ENCODE measurements at regions not wholly inside any gene's neighbourhood (a gene's known extent, or its start where the extent isn't known, plus 50 kb on each side); places are given as distances from the start of the nearest gene placed in this dataset.

DNA sequence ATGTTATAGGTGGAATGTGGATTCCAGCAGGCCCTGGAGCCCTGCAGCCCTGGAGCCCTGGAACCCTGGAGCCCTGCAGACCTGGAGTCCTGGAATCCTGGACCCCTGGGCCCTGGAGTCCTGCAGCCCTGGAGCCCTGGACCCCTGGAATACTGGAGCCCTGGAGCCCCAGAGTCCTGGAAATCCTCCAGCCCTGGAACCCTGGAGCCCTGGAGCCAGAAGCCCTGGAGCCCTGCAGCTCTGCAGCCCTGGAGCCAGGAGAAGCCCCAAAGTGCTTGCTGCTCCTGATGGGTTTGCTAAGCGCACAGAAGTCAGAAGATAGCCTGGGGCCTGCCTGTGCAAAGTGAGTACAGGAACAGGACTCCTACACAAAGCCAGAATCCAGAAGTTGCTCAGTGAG lies 223.1 kb upstream of the PDE10A start:
- TF ChIP-seq, protein P1, sequence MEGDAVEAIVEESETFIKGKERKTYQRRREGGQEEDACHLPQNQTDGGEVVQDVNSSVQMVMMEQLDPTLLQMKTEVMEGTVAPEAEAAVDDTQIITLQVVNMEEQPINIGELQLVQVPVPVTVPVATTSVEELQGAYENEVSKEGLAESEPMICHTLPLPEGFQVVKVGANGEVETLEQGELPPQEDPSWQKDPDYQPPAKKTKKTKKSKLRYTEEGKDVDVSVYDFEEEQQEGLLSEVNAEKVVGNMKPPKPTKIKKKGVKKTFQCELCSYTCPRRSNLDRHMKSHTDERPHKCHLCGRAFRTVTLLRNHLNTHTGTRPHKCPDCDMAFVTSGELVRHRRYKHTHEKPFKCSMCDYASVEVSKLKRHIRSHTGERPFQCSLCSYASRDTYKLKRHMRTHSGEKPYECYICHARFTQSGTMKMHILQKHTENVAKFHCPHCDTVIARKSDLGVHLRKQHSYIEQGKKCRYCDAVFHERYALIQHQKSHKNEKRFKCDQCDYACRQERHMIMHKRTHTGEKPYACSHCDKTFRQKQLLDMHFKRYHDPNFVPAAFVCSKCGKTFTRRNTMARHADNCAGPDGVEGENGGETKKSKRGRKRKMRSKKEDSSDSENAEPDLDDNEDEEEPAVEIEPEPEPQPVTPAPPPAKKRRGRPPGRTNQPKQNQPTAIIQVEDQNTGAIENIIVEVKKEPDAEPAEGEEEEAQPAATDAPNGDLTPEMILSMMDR (IDR thresholded peaks at IDR 0.05; ENCODE audit: low read depth, low read length): no peak
- DNase-seq (ENCODE audit: extremely low read depth, low read depth): no peak

DNA sequence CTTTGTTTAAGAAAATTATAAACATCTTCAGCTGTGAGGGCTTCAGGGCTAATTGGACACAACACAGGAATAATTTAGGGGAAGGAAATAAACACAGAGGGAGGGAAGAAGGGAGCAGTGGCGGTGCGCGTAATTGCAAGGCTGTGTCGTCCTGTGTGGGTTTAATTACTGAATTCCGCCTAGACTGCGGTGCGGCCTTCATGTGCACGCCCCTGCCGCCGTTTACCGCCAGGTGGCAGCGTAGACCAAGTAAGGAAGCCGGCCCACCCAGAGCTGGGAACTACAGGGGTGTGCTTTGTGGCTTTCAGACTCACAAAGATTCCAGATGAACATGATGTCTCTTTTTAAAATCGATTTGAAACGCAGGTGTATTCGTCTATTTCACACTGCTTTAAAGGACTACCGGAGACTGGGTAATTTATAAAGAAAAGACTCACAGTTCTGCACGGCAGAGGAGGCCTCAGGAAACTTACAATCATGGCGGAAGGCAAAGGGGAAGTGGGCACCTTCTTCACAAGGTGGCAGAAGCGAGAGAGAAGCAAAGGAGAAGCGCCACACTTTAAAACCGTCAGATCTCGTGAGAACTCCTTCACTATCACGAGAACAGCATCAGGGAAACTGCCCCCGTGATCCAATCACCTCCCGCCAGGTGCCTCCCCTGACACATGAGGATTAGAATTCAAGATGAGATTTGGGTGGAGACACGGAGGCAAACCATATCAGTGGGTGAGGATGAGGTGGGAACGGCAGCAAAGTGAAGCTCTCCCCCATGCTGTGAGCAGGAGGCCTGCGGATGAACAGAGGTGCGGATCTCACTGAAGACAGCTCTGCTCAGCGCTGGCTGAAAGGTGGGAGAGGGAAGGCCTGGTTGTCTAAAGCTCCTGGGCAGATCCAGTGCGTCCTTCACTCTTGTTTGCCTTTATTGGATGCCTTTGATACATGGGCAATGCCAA lies 222.0 kb upstream of the PDE10A start:
- TF ChIP-seq, protein P1 (IDR thresholded peaks at IDR 0.05; ENCODE audit: low read depth, low read length): peak; percentile 97
- peak; percentile 49 for DNase-seq (ENCODE audit: extremely low read depth, low read depth)

DNA sequence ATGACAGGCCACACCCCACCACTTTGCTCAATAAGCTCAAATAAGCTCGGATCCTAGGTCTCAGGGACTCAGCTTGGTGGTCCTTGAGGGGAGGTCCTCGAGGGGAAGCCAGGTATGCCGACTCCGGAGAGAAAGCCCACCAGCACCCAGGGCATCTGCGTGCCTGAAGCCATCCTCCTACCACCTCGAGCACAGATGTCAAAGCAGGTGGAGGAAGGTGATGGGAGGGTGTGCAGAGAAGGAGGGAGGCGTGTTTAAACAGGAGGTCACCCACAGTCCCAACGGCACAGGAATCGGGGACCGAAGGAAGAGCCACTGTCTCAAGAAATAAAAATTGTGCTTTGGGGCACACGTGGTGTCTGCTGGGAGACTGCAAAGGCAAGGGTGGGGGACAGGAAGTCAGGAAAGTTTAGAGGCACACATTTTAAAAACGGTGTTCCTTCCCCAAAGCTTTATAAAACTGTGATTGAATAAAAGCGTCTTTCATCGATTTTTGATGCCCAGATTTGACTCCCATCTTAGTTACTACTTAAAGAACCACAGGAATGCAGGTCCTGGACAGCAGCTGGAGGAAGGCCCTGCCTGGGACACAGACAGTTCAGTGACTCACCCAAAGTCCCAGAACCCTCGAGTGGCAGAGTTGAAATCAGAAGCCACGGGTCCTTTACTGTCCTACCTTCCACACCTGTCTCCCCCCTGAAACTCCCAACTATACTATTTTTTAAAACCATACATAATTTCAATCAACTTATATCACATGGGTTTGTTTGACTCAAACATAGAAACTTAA lies 221.0 kb upstream of the PDE10A start:
- TF ChIP-seq, protein P1 (IDR thresholded peaks at IDR 0.05; ENCODE audit: low read depth, low read length): no peak
- no peak for DNase-seq (ENCODE audit: extremely low read depth, low read depth)

DNA sequence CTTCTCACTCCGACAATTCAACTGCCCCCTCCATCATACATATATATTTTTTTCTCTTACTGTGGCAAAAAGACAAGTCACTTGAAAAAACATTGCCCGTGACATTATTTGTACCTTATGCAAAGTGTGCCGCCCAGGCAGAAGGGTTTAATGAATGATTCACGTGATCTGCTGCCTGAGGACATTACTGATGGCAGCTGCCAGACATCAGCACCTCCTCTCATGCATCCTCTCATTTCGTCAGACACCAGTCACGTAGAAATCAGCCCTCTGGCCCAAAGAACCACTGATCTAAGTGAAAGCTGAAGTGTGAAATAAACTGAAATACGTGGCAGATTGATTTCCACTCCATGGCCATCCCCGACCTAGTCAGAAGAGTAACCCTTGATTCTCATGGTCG lies 218.8 kb upstream of the PDE10A start:
- no peak for DNase-seq (ENCODE audit: extremely low read depth, low read depth)
- TF ChIP-seq, protein P1 (IDR thresholded peaks at IDR 0.05; ENCODE audit: low read depth, low read length): no peak

DNA sequence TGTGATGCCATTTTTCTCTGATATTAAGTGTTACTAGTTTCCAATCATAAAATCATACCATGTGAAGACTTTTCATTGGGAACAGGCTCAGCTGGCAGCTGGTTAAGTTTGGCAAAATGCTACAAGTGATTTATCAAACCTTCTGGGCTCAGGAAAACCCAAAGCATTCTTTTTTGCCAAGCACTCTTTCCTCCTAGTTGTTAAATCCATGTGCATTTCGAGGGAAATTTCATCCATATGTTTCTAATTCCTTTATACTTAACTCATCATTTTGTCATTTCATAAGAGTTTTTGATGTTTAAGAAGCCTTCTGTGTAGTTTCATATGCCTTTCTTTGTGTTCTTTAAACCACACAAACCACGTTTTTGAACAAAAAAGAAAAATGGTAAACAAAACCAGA lies 217.6 kb upstream of the PDE10A start:
- TF ChIP-seq, protein P1 (IDR thresholded peaks at IDR 0.05; ENCODE audit: low read depth, low read length): no peak
- no peak for DNase-seq (ENCODE audit: extremely low read depth, low read depth)

DNA sequence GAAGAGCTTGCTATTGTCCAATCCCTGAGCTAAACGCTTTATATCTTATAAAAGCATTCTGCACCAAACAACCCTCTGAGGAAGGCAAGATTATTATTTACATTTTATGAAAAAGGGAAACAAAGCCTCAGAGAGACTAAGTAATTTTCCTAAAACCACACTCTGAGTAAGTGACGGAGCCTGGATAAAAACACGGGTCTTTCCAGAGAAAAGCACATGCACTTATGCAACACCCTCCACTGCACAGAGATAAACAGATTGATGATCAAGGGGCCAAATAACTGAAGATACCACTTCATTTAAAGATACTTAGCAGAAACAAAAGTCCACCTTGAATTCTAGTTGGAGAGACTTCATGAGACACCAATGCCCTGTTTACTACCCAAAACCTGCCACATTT lies 214.7 kb upstream of the PDE10A start:
- TF ChIP-seq, protein P1 (IDR thresholded peaks at IDR 0.05; ENCODE audit: low read depth, low read length): no peak
- DNase-seq (ENCODE audit: extremely low read depth, low read depth): no peak

DNA sequence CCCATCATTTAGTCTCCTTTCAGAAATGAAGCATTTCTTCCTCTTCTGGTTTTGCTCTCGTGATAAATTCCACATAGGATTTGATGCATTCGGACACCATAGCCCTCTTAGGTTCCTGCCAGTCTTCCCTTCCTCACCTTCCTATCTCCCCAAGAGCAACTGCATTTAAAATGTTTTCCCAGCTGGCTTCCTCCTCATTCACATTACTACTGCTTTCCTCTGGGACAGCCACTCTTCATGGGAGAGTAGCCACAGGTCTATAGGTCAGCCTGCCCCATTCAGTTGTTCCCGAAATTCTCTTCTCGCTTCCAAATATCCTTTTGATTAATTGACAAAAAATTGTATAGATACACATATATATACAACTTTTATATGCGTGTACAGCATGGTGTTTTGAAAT lies 214.2 kb upstream of the PDE10A start:
- DNase-seq (ENCODE audit: extremely low read depth, low read depth): no peak
- TF ChIP-seq, protein P1 (IDR thresholded peaks at IDR 0.05; ENCODE audit: low read depth, low read length): no peak
